Panc1 (cell line): ENCODE measurements at regions not wholly inside any gene's neighbourhood (a gene's known extent, or its start where the extent isn't known, plus 50 kb on each side); places are given as distances from the start of the nearest gene placed in this dataset.

Experiments used
- ATAC-seq: fragments of 200-7000 bp; cut with Tn5 transposase; 2 replicates; pipeline ENCODE4 v1.9.1; 2020; ENCODE audit warnings: mild to moderate bottlenecking, moderate library complexity
- BruUV-seq: library from RNA; stranded (reverse); fragments of 400-500 nt; replicated peaks from 2 replicates; lab custom pipeline; 2021; lab: Mats Ljungman, UMichigan
- CTCF ChIA-PET: fragments of 300-600 bp; sonication (Branson Sonifier 250); formaldehyde crosslinking; loops from one replicate; lab custom pipeline; 2022; ENCODE audit warnings: antibody characterized with exemption; lab: Charles Lee
- POLR2A ChIA-PET: fragments of 300-600 bp; sonication (Branson Sonifier 250); formaldehyde crosslinking; loops from one replicate; lab custom pipeline; 2022; ENCODE audit warnings: antibody characterized with exemption; lab: Charles Lee
- DNase-seq: peaks from one replicate; pipeline ENCODE4 v3.0.0-alpha.2; 2010; ENCODE audit warnings: low read depth, low spot score
- H3K27ac ChIP-seq: 2 replicates; pipeline ENCODE4 v1.5.1; 2011; ENCODE audit warnings: mild to moderate bottlenecking, low read length, inconsistent platforms
- H3K27me3 ChIP-seq: fragments of 200-500 bp; sonication (Bioruptor generic); 2 replicates; pipeline ENCODE4 v1.6.0; 2014; ENCODE audit warnings: low read length, inconsistent platforms; ENCODE audit not compliant: control insufficient read depth, insufficient read depth
- H3K36me3 ChIP-seq: fragments of 200-500 bp; sonication (Bioruptor generic); 2 replicates; pipeline ENCODE4 v1.5.1; 2014; ENCODE audit warnings: inconsistent platforms, mild to moderate bottlenecking, low read length, moderate library complexity; ENCODE audit not compliant: control insufficient read depth, insufficient read depth
- H3K4me1 ChIP-seq: 2 replicates; pipeline ENCODE4 v1.5.1; 2011; ENCODE audit warnings: inconsistent platforms, mild to moderate bottlenecking, low read length, moderate library complexity; ENCODE audit not compliant: control insufficient read depth, insufficient read depth
- H3K4me3 ChIP-seq, 2 experiments: 2 replicates each; pipeline ENCODE4 v1.5.1; 2011 to 2012; ENCODE audit warnings: low read depth in 2 of 2, low read length in 2 of 2, mild to moderate bottlenecking in 2 of 2, inconsistent platforms in 1 of 2, moderate library complexity in 1 of 2
- H3K9me3 ChIP-seq: fragments of 200-500 bp; sonication (Bioruptor generic); 2 replicates; pipeline ENCODE4 v1.5.1; 2014; ENCODE audit warnings: low read depth, mild to moderate bottlenecking, inconsistent platforms, low read length, moderate library complexity; ENCODE audit not compliant: control insufficient read depth, insufficient read depth
- POLR2AphosphoS5 ChIP-seq: IDR thresholded peaks from 2 replicates; pipeline ENCODE4 v1.6.1; 2012; ENCODE audit warnings: mild to moderate bottlenecking, low read depth, low read length, moderate library complexity
- REST ChIP-seq, 2 experiments: IDR thresholded peaks; 2 replicates each; pipeline ENCODE4 v1.6.1; 2011 to 2012; ENCODE audit warnings: low read depth in 2 of 2, control low read depth in 1 of 2, low read length in 1 of 2, mild to moderate bottlenecking in 1 of 2, moderate library complexity in 1 of 2; ENCODE audit not compliant: insufficient read depth in 1 of 2
- SIN3A ChIP-seq: IDR thresholded peaks from 2 replicates; pipeline ENCODE4 v1.6.1; 2012; ENCODE audit warnings: low read depth, mild to moderate bottlenecking, low read length, moderate library complexity, borderline replicate concordance; ENCODE audit not compliant: insufficient read depth
- TCF7L2 ChIP-seq: IDR thresholded peaks from 2 replicates; pipeline ENCODE4 v1.6.1; 2011; ENCODE audit warnings: mild to moderate bottlenecking, low read depth, low read length, inconsistent platforms
- in situ Hi-C: cut with HindIII; loops from 2 replicates; pipeline ENCODE4 v1.10.0; 2016; ENCODE audit warnings: low sequenced_read_pairs, low pct_unique_long_range_greater_than_20kb
- intact Hi-C: fragments of 100-400 bp; cut with micrococcal nuclease; formaldehyde crosslinking; loops from one replicate; pipeline ENCODE4 v1.10.0; 2022; ENCODE audit not compliant: unreplicated experiment
- TF ChIP-seq, protein P1 (sequence below): fragments of 450-650 bp; IDR thresholded peaks from 2 replicates; pipeline ENCODE4 v1.5.1; 2017; ENCODE audit warnings: mild to moderate bottlenecking

DNA sequence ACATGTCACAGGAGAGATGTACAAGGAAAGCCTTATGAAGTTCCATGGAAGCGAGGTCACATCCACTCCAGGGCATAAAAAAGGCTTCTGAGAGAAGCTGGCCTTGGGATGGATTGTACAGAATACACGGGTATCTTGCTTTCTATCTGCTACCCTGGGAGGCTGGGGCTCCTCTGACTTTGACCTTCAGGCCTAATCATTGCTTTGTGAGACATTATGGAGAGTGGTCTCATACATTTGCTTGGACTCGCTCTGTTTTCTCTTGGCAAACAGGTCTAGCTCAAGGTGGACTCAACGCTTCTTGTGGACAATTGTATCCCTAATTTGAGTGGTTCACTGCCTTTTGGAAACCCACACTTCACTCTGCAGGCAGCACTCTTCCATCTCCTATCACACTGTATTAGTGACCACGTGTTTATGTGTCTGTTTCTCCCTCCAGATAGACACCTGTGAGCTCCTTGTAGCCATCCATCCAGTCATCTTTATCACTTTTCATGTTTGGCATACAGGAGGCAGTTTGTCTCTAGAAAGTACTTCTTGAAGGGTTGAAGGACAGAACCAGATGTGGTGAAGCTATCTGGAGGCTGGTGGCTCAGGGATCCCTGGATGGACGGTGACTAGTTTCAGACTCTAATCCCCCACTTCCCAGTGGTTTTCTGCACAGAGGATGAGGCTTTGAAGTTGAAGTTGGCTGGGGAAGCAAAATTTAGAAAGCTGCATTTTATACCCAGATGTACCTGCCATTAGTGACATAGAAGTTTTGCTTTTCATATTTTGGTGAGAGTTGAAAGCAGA lies 267.8 kb downstream of the CYRIA start:
- Histone ChIP-seq H3K4me3 (no peak overlapping the region), H3K4me1 (no peaks in the 10 kb centered on the region), H3K9me3 (no peaks in the 10 kb centered on the region), H3K27ac (no peak overlapping the region), H3K27me3 (no peaks in the 10 kb centered on the region), H3K36me3 (no peaks in the 10 kb centered on the region)
- POLR2A ChIA-PET = no interaction called here
- intact Hi-C loops = no loop called here
- in situ Hi-C loops = no loop called here
- TF ChIP-seq SIN3A = no peak
- TF ChIP-seq, protein P1, sequence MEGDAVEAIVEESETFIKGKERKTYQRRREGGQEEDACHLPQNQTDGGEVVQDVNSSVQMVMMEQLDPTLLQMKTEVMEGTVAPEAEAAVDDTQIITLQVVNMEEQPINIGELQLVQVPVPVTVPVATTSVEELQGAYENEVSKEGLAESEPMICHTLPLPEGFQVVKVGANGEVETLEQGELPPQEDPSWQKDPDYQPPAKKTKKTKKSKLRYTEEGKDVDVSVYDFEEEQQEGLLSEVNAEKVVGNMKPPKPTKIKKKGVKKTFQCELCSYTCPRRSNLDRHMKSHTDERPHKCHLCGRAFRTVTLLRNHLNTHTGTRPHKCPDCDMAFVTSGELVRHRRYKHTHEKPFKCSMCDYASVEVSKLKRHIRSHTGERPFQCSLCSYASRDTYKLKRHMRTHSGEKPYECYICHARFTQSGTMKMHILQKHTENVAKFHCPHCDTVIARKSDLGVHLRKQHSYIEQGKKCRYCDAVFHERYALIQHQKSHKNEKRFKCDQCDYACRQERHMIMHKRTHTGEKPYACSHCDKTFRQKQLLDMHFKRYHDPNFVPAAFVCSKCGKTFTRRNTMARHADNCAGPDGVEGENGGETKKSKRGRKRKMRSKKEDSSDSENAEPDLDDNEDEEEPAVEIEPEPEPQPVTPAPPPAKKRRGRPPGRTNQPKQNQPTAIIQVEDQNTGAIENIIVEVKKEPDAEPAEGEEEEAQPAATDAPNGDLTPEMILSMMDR = no peak
- TF ChIP-seq REST (IDR thresholded peaks at IDR 0.05; ENCODE audit: insufficient read depth in 1 of 2, low read depth in 2 of 2, low read length in 1 of 2) = no peak
- TF ChIP-seq TCF7L2 = no peak
- no peak for TF ChIP-seq POLR2AphosphoS5
- DNase-seq (no peak), ATAC-seq (no peak)
- CTCF ChIA-PET = no interaction called here
- no TSS peak for BruUV-seq

DNA sequence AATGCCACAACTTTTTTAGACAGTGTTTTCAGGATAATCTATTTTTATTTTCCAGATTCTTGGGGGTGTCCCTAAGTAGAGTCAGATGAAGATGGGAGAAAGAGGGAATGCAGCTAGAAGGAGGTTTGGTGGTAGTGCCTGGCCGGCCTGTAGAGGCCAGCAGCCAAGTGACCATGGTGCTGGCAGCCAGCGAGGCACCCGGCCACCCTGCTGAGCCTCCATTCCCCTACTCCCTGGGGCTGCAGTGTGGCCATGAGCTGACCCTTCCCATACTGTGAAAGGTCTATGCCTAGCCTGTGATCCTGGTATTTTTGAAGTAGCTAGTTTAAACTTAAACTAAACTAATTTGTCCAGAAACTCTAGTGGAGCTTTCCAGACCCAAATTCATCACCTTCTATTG lies 268.6 kb downstream of the CYRIA start:
- Histone ChIP-seq H3K27me3 (no peaks in the 10 kb centered on the region), H3K36me3 (no peaks in the 10 kb centered on the region), H3K9me3 (no peaks in the 10 kb centered on the region), H3K4me3 (no peak overlapping the region), H3K27ac (no peak overlapping the region), H3K4me1 (no peaks in the 10 kb centered on the region)
- POLR2A ChIA-PET = interaction anchor here (0.7 kb wide), 1 partner anchor 917 kb away, joined by 8 read pairs; no protein-coding TSS in a partner anchor
- in situ Hi-C loops = no loop called here
- ATAC-seq = no peak
- CTCF ChIA-PET = no interaction called here
- intact Hi-C loops = no loop called here
- BruUV-seq = no TSS peak
- DNase-seq = no peak
- TF ChIP-seq REST (IDR thresholded peaks at IDR 0.05; ENCODE audit: insufficient read depth in 1 of 2, low read depth in 2 of 2, low read length in 1 of 2) (no peak), TCF7L2 (no peak), SIN3A (no peak), POLR2AphosphoS5 (no peak)
- TF ChIP-seq, protein P1 = no peak
